ENCODE measurements at regions not wholly inside any gene's neighbourhood (a gene's known extent, or its start where the extent isn't known, plus 50 kb on each side); places are given as distances from the start of the nearest gene placed in this dataset.

- H3K9me2 ChIP-seq (replicated peaks; ENCODE audit: control insufficient read depth, low read length): no peaks in the 10 kb centered on the region
- H3K36me3 ChIP-seq (ENCODE audit: control insufficient read depth, low read length): no peaks in the 10 kb centered on the region
- H3K4me1 ChIP-seq (ENCODE audit: control insufficient read depth, low read length): no peaks in the 10 kb centered on the region
- H3K4me2 ChIP-seq (ENCODE audit: low read length): no peak overlapping the region
- H3K4me3 ChIP-seq (ENCODE audit: low read length): no peak overlapping the region
- H3K79me2 ChIP-seq (ENCODE audit: control insufficient read depth, low read length): no peaks in the 10 kb centered on the region
- no peak for TF ChIP-seq CTCF (IDR thresholded peaks at IDR 0.05; ENCODE audit: low read depth, low read length, poor library complexity, severe bottlenecking)
- TF ChIP-seq EZH2phosphoT487 (IDR thresholded peaks at IDR 0.05; ENCODE audit: borderline replicate concordance, low read length): no peak
- no peak overlapping the region for H3K27ac ChIP-seq (ENCODE audit: low read depth, low read length)
- no peaks in the 10 kb centered on the region for H3K9me3 ChIP-seq (ENCODE audit: control insufficient read depth, insufficient read depth, low read length)
- H4K20me1 ChIP-seq (ENCODE audit: control insufficient read depth, insufficient read depth, low read depth, low read length): no peaks in the 10 kb centered on the region
- H3K27me3 ChIP-seq (ENCODE audit: control insufficient read depth, low read length): no peaks in the 10 kb centered on the region
- H3F3A ChIP-seq (ENCODE audit: control insufficient read depth, insufficient read depth): no peaks in the 10 kb centered on the region
These were observed 277.9 kb upstream of the SEMA6D start for GRCh38 chr15:47439146-47440111.

- no peak for TF ChIP-seq CTCF (IDR thresholded peaks at IDR 0.05; ENCODE audit: low read depth, low read length, poor library complexity, severe bottlenecking)
- TF ChIP-seq EZH2phosphoT487 (IDR thresholded peaks at IDR 0.05; ENCODE audit: borderline replicate concordance, low read length): no peak
- no peaks in the 10 kb centered on the region for H3K79me2 ChIP-seq (ENCODE audit: control insufficient read depth, low read length)
- H3K4me1 ChIP-seq (ENCODE audit: control insufficient read depth, low read length): no peaks in the 10 kb centered on the region
- H3K4me2 ChIP-seq (ENCODE audit: low read length): no peak overlapping the region
- H3F3A ChIP-seq (ENCODE audit: control insufficient read depth, insufficient read depth): no peaks in the 10 kb centered on the region
- no peaks in the 10 kb centered on the region for H4K20me1 ChIP-seq (ENCODE audit: control insufficient read depth, insufficient read depth, low read depth, low read length)
- no peaks in the 10 kb centered on the region for H3K9me2 ChIP-seq (replicated peaks; ENCODE audit: control insufficient read depth, low read length)
- no peaks in the 10 kb centered on the region for H3K27me3 ChIP-seq (ENCODE audit: control insufficient read depth, low read length)
- no peak overlapping the region for H3K27ac ChIP-seq (ENCODE audit: low read depth, low read length)
- no peak overlapping the region for H3K4me3 ChIP-seq (ENCODE audit: low read length)
- no peaks in the 10 kb centered on the region for H3K9me3 ChIP-seq (ENCODE audit: control insufficient read depth, insufficient read depth, low read length)
- no peaks in the 10 kb centered on the region for H3K36me3 ChIP-seq (ENCODE audit: control insufficient read depth, low read length)
These were observed 274.9 kb upstream of the SEMA6D start for GRCh38 chr15:47442371-47442770.

GRCh38 chr15:47443839-47444238 lies 273.5 kb upstream of the SEMA6D start:
- H3K9me3 ChIP-seq (ENCODE audit: control insufficient read depth, insufficient read depth, low read length): no peaks in the 10 kb centered on the region
- H3F3A ChIP-seq (ENCODE audit: control insufficient read depth, insufficient read depth): no peaks in the 10 kb centered on the region
- H3K27me3 ChIP-seq (ENCODE audit: control insufficient read depth, low read length): no peaks in the 10 kb centered on the region
- H4K20me1 ChIP-seq (ENCODE audit: control insufficient read depth, insufficient read depth, low read depth, low read length): no peaks in the 10 kb centered on the region
- H3K4me1 ChIP-seq (ENCODE audit: control insufficient read depth, low read length): no peaks in the 10 kb centered on the region
- no peak overlapping the region for H3K4me2 ChIP-seq (ENCODE audit: low read length)
- no peaks in the 10 kb centered on the region for H3K9me2 ChIP-seq (replicated peaks; ENCODE audit: control insufficient read depth, low read length)
- H3K27ac ChIP-seq (ENCODE audit: low read depth, low read length): no peak overlapping the region
- H3K79me2 ChIP-seq (ENCODE audit: control insufficient read depth, low read length): no peaks in the 10 kb centered on the region
- H3K36me3 ChIP-seq (ENCODE audit: control insufficient read depth, low read length): no peaks in the 10 kb centered on the region
- TF ChIP-seq EZH2phosphoT487 (IDR thresholded peaks at IDR 0.05; ENCODE audit: borderline replicate concordance, low read length) (no peak), CTCF (IDR thresholded peaks at IDR 0.05; ENCODE audit: low read depth, low read length, poor library complexity, severe bottlenecking) (no peak)
- no peak overlapping the region for H3K4me3 ChIP-seq (ENCODE audit: low read length)
